H1 (cell line): ENCODE measurements at regions not wholly inside any gene's neighbourhood (a gene's known extent, or its start where the extent isn't known, plus 50 kb on each side); places are given as distances from the start of the nearest gene placed in this dataset.

ENCODE experiments used
- BACH1 ChIP-seq: IDR thresholded peaks from 2 replicates; pipeline ENCODE4 v1.6.1; 2012; ENCODE audit warnings: low read length, improper control_type of control experiment
- CEBPB ChIP-seq: IDR thresholded peaks from 2 replicates; pipeline ENCODE4 v1.6.1; 2012; ENCODE audit warnings: low read depth, low read length
- CHD1 ChIP-seq: IDR thresholded peaks from 2 replicates; pipeline ENCODE4 v1.6.1; 2012; ENCODE audit warnings: low read depth, low read length, improper control_type of control experiment
- CHD7 ChIP-seq: fragments of 300-600 bp; sonication (generic); IDR thresholded peaks from 2 replicates; pipeline ENCODE4 v1.7.1; 2012; ENCODE audit warnings: low read length, moderate library complexity, mild to moderate bottlenecking, inconsistent platforms; ENCODE audit not compliant: insufficient replicate concordance
- FOSL1 ChIP-seq: IDR thresholded peaks from 2 replicates; pipeline ENCODE4 v1.6.1; 2011; ENCODE audit warnings: mild to moderate bottlenecking, low read depth, low read length, moderate library complexity; ENCODE audit not compliant: insufficient read depth
- POU5F1 ChIP-seq: IDR thresholded peaks from 2 replicates; pipeline ENCODE4 v1.6.1; 2011; ENCODE audit warnings: low read depth, mild to moderate bottlenecking, low read length, moderate library complexity
- RFX5 ChIP-seq: IDR thresholded peaks from 2 replicates; pipeline ENCODE4 v1.6.1; 2011; ENCODE audit warnings: low read depth, low read length, improper control_type of control experiment, borderline replicate concordance
- TAF1 ChIP-seq: IDR thresholded peaks from 2 replicates; pipeline ENCODE4 v1.6.1; 2011; ENCODE audit warnings: mild to moderate bottlenecking, low read depth, low read length
- YY1 ChIP-seq: IDR thresholded peaks from 2 replicates; pipeline ENCODE4 v1.6.1; 2011; ENCODE audit warnings: low read depth, mild to moderate bottlenecking, low read length
- ZNF274 ChIP-seq: IDR thresholded peaks from 2 replicates; pipeline ENCODE4 v1.7.0; 2012; ENCODE audit warnings: low read length, borderline replicate concordance; ENCODE audit errors: extremely low read depth
- TF ChIP-seq, protein P1 (sequence below): IDR thresholded peaks from 2 replicates; pipeline ENCODE4 v1.6.1; 2011; ENCODE audit warnings: low read length, improper control_type of control experiment

- TF ChIP-seq CHD7 (no peak), YY1 (no peak), ZNF274 (no peak), CHD1 (no peak), RFX5 (no peak), POU5F1 (no peak), TAF1 (no peak), CEBPB (no peak), FOSL1 (no peak), BACH1 (no peak)
- TF ChIP-seq, protein P1, sequence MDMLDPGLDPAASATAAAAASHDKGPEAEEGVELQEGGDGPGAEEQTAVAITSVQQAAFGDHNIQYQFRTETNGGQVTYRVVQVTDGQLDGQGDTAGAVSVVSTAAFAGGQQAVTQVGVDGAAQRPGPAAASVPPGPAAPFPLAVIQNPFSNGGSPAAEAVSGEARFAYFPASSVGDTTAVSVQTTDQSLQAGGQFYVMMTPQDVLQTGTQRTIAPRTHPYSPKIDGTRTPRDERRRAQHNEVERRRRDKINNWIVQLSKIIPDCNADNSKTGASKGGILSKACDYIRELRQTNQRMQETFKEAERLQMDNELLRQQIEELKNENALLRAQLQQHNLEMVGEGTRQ = no peak
Observed at GRCh38 chr3:59680919-59681318, 631.1 kb upstream of the CFAP20DC start (continued).
